Neutrophil (primary cell): ENCODE measurements at regions not wholly inside any gene's neighbourhood (a gene's known extent, or its start where the extent isn't known, plus 50 kb on each side); places are given as distances from the start of the nearest gene placed in this dataset.

Experiments used
- H3K27ac ChIP-seq: fragments of 200-600 bp; sonication (generic); 2 replicates; pipeline ENCODE4 v1.5.1; 2016; ENCODE audit warnings: mild to moderate bottlenecking, moderate library complexity
- H3K27me3 ChIP-seq: fragments of 200-600 bp; sonication (generic); 2 replicates; pipeline ENCODE4 v1.6.0; 2016; ENCODE audit warnings: mild to moderate bottlenecking
- H3K36me3 ChIP-seq: fragments of 200-600 bp; sonication (generic); 2 replicates; pipeline ENCODE4 v1.5.1; 2017
- H3K4me1 ChIP-seq, 2 experiments: fragments of 200-600 bp in 1 of 2; sonication (generic) in 1 of 2; 1 replicate in 1 of 2; 2 replicates in 1 of 2; pipeline versions ENCODE4 v1.5.1 to v1.6.1; 2013 to 2016; ENCODE audit warnings: low read depth in 1 of 2, low read length in 1 of 2, mild to moderate bottlenecking in 1 of 2, moderate library complexity in 1 of 2; ENCODE audit not compliant: control insufficient read depth in 1 of 2, insufficient read depth in 1 of 2
- H3K4me3 ChIP-seq, 2 experiments: fragments of 200-600 bp in 1 of 2; sonication (generic) in 1 of 2; 1 replicate in 1 of 2; 2 replicates in 1 of 2; pipeline ENCODE4 v1.5.1; 2013 to 2016; ENCODE audit warnings: low read depth in 1 of 2, low read length in 1 of 2, mild to moderate bottlenecking in 1 of 2, moderate library complexity in 1 of 2
- H3K9me3 ChIP-seq: fragments of 200-600 bp; sonication (generic); 2 replicates; pipeline ENCODE4 v1.5.1; 2016
- CTCF ChIP-seq: fragments of 200-600 bp; sonication (generic); IDR thresholded peaks from 2 replicates; pipeline ENCODE4 v1.5.1; 2016; ENCODE audit warnings: antibody characterized with exemption

GRCh38 chr14:104378698-104379113, 200.9 kb upstream of the C14orf180 start:
- H3K9me3 ChIP-seq, result no peaks in the 10 kb centered on the region
- no peak overlapping the region for H3K27ac ChIP-seq
- no peaks in the 10 kb centered on the region for H3K36me3 ChIP-seq
- no peaks in the 10 kb centered on the region for H3K4me1 ChIP-seq
- peaks cover 10% of the 10 kb centered on the region for H3K27me3 ChIP-seq
- no peak overlapping the region for H3K4me3 ChIP-seq
- TF ChIP-seq CTCF, result no peak

- Histone ChIP-seq H3K4me3 (no peak overlapping the region), H3K27me3 (peaks cover 18% of the 10 kb centered on the region), H3K27ac (no peak overlapping the region), H3K4me1 (no peaks in the 10 kb centered on the region), H3K36me3 (no peaks in the 10 kb centered on the region), H3K9me3 (no peaks in the 10 kb centered on the region)
- no peak for TF ChIP-seq CTCF
Measured at GRCh38 chr14:104382361-104383087, 197.0 kb upstream of the C14orf180 start.

- peaks cover 18% of the 10 kb centered on the region for H3K27me3 ChIP-seq
Measured at GRCh38 chr14:104383088-104383995, 196.2 kb upstream of the C14orf180 start.

GRCh38 chr14:104383996-104384775, 195.4 kb upstream of the C14orf180 start:
- Histone ChIP-seq H3K27me3 (peaks cover 18% of the 10 kb centered on the region), H3K9me3 (no peaks in the 10 kb centered on the region)
- TF ChIP-seq CTCF, result no peak

More at GRCh38 chr14:104383088-104383995, 196.2 kb upstream of the C14orf180 start:
- Histone ChIP-seq H3K4me1 (no peaks in the 10 kb centered on the region), H3K36me3 (no peaks in the 10 kb centered on the region), H3K9me3 (no peaks in the 10 kb centered on the region), H3K4me3 (no peak overlapping the region), H3K27ac (no peak overlapping the region)
- TF ChIP-seq CTCF, result no peak

GRCh38 chr14:104384776-104385071, 194.8 kb upstream of the C14orf180 start:
- Histone ChIP-seq H3K9me3 (no peaks in the 10 kb centered on the region), H3K4me3 (no peak overlapping the region), H3K4me1 (no peaks in the 10 kb centered on the region), H3K27me3 (peaks cover 18% of the 10 kb centered on the region), H3K36me3 (no peaks in the 10 kb centered on the region), H3K27ac (no peak overlapping the region)
- no peak for TF ChIP-seq CTCF

More at GRCh38 chr14:104383996-104384775, 195.4 kb upstream of the C14orf180 start:
- Histone ChIP-seq H3K4me1 (no peaks in the 10 kb centered on the region), H3K36me3 (no peaks in the 10 kb centered on the region), H3K27ac (no peak overlapping the region), H3K4me3 (no peak overlapping the region)
